AG09319 (cell line): ENCODE measurements at regions not wholly inside any gene's neighbourhood (a gene's known extent, or its start where the extent isn't known, plus 50 kb on each side); places are given as distances from the start of the nearest gene placed in this dataset.

Source experiments
- DNase-seq: peaks from one replicate; pipeline ENCODE4 v3.0.0-alpha.2; 2010; ENCODE audit warnings: low read depth; ENCODE audit errors: extremely low read depth
- TF ChIP-seq, protein P1 (sequence below): IDR thresholded peaks from 2 replicates; pipeline ENCODE4 v1.5.1; 2011; ENCODE audit warnings: low read depth, mild to moderate bottlenecking, inconsistent platforms, low read length, moderate library complexity

DNA sequence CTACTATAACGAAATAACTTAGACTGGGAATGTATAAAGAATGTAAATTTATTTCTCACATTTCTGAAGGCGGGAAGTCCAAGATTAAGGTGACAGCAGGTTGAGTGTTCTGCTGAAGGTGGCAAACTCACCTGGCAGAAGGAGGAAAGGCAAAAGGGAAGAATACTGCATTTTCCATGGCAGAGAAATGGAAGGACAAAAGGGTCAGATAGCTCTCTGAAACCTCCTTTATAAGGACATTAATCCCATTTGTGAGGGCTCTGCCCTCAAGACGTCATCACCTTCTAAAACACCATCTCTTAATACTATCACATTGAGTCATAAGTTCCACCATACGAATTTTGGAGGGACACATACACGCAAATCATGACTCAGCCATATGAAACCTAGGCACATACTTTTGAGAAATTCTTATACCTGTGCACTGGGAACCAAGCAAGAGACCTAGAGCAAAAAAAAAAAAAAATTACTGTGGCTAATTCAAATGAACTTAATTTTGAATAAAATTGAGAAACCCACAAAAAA is 1669.3 kb upstream of the FLRT2 start:
- TF ChIP-seq, protein P1, sequence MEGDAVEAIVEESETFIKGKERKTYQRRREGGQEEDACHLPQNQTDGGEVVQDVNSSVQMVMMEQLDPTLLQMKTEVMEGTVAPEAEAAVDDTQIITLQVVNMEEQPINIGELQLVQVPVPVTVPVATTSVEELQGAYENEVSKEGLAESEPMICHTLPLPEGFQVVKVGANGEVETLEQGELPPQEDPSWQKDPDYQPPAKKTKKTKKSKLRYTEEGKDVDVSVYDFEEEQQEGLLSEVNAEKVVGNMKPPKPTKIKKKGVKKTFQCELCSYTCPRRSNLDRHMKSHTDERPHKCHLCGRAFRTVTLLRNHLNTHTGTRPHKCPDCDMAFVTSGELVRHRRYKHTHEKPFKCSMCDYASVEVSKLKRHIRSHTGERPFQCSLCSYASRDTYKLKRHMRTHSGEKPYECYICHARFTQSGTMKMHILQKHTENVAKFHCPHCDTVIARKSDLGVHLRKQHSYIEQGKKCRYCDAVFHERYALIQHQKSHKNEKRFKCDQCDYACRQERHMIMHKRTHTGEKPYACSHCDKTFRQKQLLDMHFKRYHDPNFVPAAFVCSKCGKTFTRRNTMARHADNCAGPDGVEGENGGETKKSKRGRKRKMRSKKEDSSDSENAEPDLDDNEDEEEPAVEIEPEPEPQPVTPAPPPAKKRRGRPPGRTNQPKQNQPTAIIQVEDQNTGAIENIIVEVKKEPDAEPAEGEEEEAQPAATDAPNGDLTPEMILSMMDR, result no peak
- DNase-seq, result no peak

DNA sequence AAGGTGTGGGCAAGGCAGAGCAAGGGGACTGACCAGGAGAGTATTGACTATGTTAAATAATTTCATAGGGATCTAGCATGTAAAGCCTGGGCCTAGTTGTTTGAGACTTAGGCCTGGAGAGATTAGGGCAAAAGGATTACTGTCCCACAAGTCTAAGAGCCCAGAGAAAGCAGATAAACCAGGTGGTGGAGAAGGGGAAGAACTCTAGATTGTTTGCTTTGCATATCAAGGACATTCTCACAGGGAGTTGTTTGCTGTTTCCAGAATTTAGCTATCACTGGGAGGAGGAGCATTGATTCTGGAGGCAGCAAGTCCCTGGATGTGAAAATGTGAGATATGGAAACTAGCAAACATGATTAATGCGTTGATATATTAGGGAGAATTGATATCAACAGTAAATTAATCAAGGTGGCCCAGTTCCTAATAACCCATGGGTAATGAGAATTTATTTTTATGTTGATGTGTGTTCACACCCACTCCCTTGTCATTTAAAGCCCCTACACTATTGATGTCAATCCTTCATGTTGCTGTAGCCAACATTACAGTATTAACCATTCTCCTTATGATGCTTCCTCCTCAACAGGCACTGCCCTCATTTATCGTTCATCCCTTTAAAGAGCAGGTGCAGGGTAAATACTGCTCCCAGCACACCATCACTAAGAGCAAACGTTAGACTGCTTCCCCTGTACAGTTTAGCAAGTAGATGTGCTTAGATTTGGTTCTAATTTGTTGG is 1666.7 kb upstream of the FLRT2 start:
- DNase-seq, result no peak

DNA sequence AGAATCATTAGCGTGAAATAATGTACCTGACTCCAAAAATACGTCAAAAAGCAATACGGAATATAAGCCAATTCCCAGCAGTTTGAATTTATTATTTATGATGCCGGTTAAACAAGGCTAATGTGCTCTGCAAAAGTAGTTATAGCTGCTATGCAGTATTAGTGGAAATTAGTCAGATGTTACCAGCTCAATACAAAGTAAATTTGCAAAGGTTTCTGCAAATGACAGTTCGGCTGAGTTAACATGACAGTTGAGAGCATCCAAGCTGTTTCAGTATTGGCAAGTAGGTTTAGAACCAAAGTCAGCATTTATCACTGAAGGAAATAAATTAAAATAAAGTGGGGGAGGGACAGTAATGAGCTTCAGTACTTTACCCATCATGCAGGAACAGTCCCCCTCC is 1665.8 kb upstream of the FLRT2 start:
- TF ChIP-seq, protein P1, result no peak

More for the DNA sequence above, 1666.7 kb upstream of the FLRT2 start:
- TF ChIP-seq, protein P1, result no peak

DNA sequence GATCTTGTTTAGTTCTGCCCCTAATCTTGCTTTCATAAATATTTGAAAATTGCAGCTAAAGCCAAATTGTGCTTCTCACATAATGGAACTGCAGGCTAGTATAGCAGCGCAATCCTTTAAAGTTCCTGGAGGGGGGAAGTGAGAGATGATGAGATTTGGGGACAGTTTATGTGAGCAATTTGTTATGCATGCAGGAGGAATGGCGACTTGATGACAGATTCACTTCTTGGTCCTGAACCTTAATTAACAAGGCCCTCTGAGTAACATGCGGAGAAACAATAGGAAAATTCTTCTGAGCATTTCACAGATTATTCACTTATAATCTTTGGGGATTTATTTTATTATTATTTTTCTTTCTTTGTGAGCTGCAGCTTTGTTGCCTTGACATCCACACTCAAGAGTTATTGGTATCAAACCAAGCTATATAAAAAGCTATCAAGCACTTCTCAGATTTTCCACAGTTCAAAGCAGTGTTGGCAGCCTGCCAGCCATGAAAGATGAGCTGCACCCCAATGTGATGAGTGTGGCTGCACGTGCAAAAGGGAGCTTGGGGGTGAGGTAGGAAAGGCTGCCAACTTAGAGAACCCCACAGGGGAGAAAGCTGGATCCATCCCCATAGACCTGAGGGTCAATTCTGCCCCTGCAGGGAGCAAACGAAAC is 1662.2 kb upstream of the FLRT2 start:
- TF ChIP-seq, protein P1, result no peak

More for the DNA sequence above, 1665.8 kb upstream of the FLRT2 start:
- no peak for DNase-seq

DNA sequence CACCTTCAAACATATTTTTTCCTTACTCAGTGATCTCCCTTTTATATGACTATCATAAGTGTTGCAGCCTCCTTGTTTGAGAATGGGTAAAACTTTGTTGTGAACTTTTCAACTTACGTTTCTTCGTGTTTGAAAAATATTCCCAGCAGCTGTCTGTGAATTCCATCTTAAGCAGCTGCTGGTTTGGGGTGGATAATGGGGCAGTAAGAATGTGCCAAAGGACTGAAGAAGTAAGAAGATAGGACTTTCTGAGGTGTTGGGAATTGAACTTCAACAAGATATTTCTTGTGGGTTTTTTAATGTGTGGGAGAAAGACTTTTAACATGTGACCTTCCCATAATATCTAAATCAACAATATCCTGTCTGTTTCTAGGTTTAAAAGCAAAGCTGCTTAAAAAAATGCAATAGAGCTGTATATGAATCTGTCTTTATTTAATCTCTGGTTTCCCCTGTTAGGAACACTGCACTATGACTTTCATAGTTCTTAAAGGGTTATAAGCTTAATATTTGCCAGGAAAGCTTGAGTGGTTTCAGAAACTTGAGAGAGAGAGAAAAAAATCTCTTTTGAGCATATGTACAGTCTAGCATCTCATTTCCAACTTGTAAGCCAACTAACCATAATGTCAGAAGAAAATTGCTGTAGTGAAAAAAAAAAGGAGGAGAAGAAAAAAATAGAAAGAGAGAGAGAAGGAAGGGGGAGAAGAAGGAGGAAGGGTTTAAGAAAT is 1659.2 kb upstream of the FLRT2 start:
- DNase-seq, result no peak
- TF ChIP-seq, protein P1, result no peak

More for the DNA sequence above, 1662.2 kb upstream of the FLRT2 start:
- DNase-seq, result no peak

DNA sequence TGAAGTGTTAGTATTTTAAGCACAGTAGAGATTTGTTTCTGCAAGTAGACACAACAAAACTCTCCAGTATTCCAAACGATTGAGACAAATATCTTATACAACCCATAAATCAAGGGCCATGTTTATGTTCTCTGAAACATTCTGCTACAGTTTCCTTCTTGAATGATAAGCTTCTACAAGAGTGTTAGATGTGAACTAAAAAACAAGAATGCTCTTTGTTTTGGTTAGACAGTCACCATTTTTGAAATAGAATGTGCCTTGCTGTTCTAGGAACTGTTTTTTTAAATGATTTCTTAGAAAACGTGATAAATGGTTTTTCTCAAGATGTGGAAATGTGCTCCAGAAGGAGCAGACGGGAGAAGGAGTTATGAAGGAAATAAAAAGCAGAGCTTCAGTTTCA is 1656.3 kb upstream of the FLRT2 start:
- no peak for DNase-seq
- TF ChIP-seq, protein P1, result no peak
